ENCODE measurements at regions not wholly inside any gene's neighbourhood (a gene's known extent, or its start where the extent isn't known, plus 50 kb on each side); places are given as distances from the start of the nearest gene placed in this dataset.
"Not testable (repeated sequence)": the region's sequence is repeated elsewhere in the genome, so short reads cannot be mapped to it uniquely, and the experiment has no call there.

GRCh38 chr3:16023881-16024280 is 150.6 kb upstream of the GALNT15 start:
- TF ChIP-seq, protein P1, sequence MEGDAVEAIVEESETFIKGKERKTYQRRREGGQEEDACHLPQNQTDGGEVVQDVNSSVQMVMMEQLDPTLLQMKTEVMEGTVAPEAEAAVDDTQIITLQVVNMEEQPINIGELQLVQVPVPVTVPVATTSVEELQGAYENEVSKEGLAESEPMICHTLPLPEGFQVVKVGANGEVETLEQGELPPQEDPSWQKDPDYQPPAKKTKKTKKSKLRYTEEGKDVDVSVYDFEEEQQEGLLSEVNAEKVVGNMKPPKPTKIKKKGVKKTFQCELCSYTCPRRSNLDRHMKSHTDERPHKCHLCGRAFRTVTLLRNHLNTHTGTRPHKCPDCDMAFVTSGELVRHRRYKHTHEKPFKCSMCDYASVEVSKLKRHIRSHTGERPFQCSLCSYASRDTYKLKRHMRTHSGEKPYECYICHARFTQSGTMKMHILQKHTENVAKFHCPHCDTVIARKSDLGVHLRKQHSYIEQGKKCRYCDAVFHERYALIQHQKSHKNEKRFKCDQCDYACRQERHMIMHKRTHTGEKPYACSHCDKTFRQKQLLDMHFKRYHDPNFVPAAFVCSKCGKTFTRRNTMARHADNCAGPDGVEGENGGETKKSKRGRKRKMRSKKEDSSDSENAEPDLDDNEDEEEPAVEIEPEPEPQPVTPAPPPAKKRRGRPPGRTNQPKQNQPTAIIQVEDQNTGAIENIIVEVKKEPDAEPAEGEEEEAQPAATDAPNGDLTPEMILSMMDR (IDR thresholded peaks at IDR 0.05; ENCODE audit: poor library complexity, severe bottlenecking), result not testable (repeated sequence)
- not testable (repeated sequence) for TF ChIP-seq MXI1 (conservative IDR thresholded peaks at IDR 0.05; ENCODE audit: poor library complexity, severe bottlenecking); EP300 (conservative IDR thresholded peaks at IDR 0.05; ENCODE audit: poor library complexity, severe bottlenecking); EZH2 (IDR thresholded peaks at IDR 0.05; ENCODE audit: borderline replicate concordance, insufficient read depth, low read length, poor library complexity, severe bottlenecking); RAD21 (conservative IDR thresholded peaks at IDR 0.05); SMC3 (conservative IDR thresholded peaks at IDR 0.05; ENCODE audit: poor library complexity); TAF1 (IDR thresholded peaks at IDR 0.05; ENCODE audit: low read depth)
- TF ChIP-seq, protein P2, sequence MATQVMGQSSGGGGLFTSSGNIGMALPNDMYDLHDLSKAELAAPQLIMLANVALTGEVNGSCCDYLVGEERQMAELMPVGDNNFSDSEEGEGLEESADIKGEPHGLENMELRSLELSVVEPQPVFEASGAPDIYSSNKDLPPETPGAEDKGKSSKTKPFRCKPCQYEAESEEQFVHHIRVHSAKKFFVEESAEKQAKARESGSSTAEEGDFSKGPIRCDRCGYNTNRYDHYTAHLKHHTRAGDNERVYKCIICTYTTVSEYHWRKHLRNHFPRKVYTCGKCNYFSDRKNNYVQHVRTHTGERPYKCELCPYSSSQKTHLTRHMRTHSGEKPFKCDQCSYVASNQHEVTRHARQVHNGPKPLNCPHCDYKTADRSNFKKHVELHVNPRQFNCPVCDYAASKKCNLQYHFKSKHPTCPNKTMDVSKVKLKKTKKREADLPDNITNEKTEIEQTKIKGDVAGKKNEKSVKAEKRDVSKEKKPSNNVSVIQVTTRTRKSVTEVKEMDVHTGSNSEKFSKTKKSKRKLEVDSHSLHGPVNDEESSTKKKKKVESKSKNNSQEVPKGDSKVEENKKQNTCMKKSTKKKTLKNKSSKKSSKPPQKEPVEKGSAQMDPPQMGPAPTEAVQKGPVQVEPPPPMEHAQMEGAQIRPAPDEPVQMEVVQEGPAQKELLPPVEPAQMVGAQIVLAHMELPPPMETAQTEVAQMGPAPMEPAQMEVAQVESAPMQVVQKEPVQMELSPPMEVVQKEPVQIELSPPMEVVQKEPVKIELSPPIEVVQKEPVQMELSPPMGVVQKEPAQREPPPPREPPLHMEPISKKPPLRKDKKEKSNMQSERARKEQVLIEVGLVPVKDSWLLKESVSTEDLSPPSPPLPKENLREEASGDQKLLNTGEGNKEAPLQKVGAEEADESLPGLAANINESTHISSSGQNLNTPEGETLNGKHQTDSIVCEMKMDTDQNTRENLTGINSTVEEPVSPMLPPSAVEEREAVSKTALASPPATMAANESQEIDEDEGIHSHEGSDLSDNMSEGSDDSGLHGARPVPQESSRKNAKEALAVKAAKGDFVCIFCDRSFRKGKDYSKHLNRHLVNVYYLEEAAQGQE (IDR thresholded peaks at IDR 0.05; ENCODE audit: borderline replicate concordance), result not testable (repeated sequence)
